Uterus (tissue), 3 donors: ENCODE measurements at regions not wholly inside any gene's neighbourhood (a gene's known extent, or its start where the extent isn't known, plus 50 kb on each side); places are given as distances from the start of the nearest gene placed in this dataset.

Experiments used
- DNase-seq, 2 donors: peaks; one replicate each; pipeline ENCODE4 v3.0.0-alpha.2; 2019 to 2020
- H3K27ac ChIP-seq, 2 donors: fragments of 200-600 bp; sonication (generic); 1 replicate in 1 of 2; 2 replicates in 1 of 2; pipeline ENCODE4 v1.5.1; 2016 to 2018
- H3K27me3 ChIP-seq, 2 donors: fragments of 200-600 bp; sonication (generic); one replicate each; pipeline ENCODE4 v1.5.1; 2018 to 2019; ENCODE audit warnings: control low read depth in 1 of 2
- H3K36me3 ChIP-seq, 2 donors: fragments of 200-600 bp; sonication (generic); one replicate each; pipeline ENCODE4 v1.5.1; 2019; ENCODE audit warnings: control low read depth in 1 of 2
- H3K4me1 ChIP-seq, 2 donors: fragments of 200-600 bp; sonication (generic); one replicate each; pipeline ENCODE4 v1.5.1; 2018 to 2019; ENCODE audit warnings: control low read depth in 1 of 2
- H3K4me3 ChIP-seq, 2 donors: fragments of 200-600 bp; sonication (generic); 1 replicate in 1 of 2; 2 replicates in 1 of 2; pipeline ENCODE4 v1.5.1; 2018 to 2019; ENCODE audit warnings: mild to moderate bottlenecking in 1 of 2
- H3K9me3 ChIP-seq, 2 donors: fragments of 200-600 bp; sonication (generic); one replicate each; pipeline ENCODE4 v1.5.1; 2019; ENCODE audit warnings: control low read depth in 1 of 2
- CTCF ChIP-seq, 4 experiments: fragments of 200-600 bp in 2 of 4; fragments of 450-650 bp in 2 of 4; sonication (generic) in 2 of 4; IDR thresholded peaks; one replicate each; pipeline ENCODE4 v1.5.1; 2016 to 2019; ENCODE audit warnings: antibody characterized with exemption in 4 of 4, mild to moderate bottlenecking in 2 of 4, moderate library complexity in 1 of 4
- POLR2A ChIP-seq, 2 donors: fragments of 450-650 bp; IDR thresholded peaks; one replicate each; pipeline ENCODE4 v1.6.1; 2016; ENCODE audit warnings: antibody characterized with exemption in 2 of 2, mild to moderate bottlenecking in 1 of 2, moderate library complexity in 1 of 2
- intact Hi-C: fragments of 100-400 bp; cut with DNase I; formaldehyde crosslinking; loops from one replicate; pipeline ENCODE4 v1.15.1; 2023; ENCODE audit warnings: low total_unique reads
- donor health status: DM: yes; HTN: yes; CAD: no.

- no peak overlapping the region for H3K4me3 ChIP-seq
- H3K27ac ChIP-seq, result no peak overlapping the region
- no peaks in the 10 kb centered on the region for H3K9me3 ChIP-seq
- intact Hi-C loops, result no loop called here
- H3K36me3 ChIP-seq, result no peaks in the 10 kb centered on the region
- TF ChIP-seq CTCF (IDR thresholded peaks at IDR 0.05) (no peak), POLR2A (IDR thresholded peaks at IDR 0.05) (no peak)
- no peaks in the 10 kb centered on the region for H3K27me3 ChIP-seq
- no peaks in the 10 kb centered on the region for H3K4me1 ChIP-seq
- DNase-seq, result no peak
Observed at GRCh38 chr7:3191548-3191947, 109.5 kb upstream of the SDK1 start.

GRCh38 chr7:3192669-3193068 is 108.4 kb upstream of the SDK1 start:
- Histone ChIP-seq H3K4me1 (no peaks in the 10 kb centered on the region), H3K36me3 (no peaks in the 10 kb centered on the region), H3K4me3 (no peak overlapping the region), H3K27ac (no peak overlapping the region), H3K9me3 (no peaks in the 10 kb centered on the region), H3K27me3 (no peaks in the 10 kb centered on the region)
- intact Hi-C loops, result no loop called here
- DNase-seq, result no peak
- no peak for TF ChIP-seq CTCF (IDR thresholded peaks at IDR 0.05)
- no peak for TF ChIP-seq POLR2A (IDR thresholded peaks at IDR 0.05)

GRCh38 chr7:3193379-3194120 is 107.5 kb upstream of the SDK1 start:
- Histone ChIP-seq H3K27me3 (no peaks in the 10 kb centered on the region), H3K4me3 (no peak overlapping the region), H3K9me3 (no peaks in the 10 kb centered on the region), H3K27ac (no peak overlapping the region), H3K36me3 (no peaks in the 10 kb centered on the region), H3K4me1 (no peaks in the 10 kb centered on the region)
- TF ChIP-seq POLR2A (IDR thresholded peaks at IDR 0.05), result no peak
- DNase-seq, result no peak
- intact Hi-C loops, result no loop called here

GRCh38 chr7:3194501-3195141 is 106.4 kb upstream of the SDK1 start:
- no peak overlapping the region for H3K4me3 ChIP-seq
- no peaks in the 10 kb centered on the region for H3K27me3 ChIP-seq
- H3K4me1 ChIP-seq, result no peaks in the 10 kb centered on the region
- no peaks in the 10 kb centered on the region for H3K36me3 ChIP-seq
- DNase-seq, result no peak
- H3K9me3 ChIP-seq, result no peaks in the 10 kb centered on the region
- no peak for TF ChIP-seq POLR2A (IDR thresholded peaks at IDR 0.05)
- TF ChIP-seq CTCF (IDR thresholded peaks at IDR 0.05), result no peak
- intact Hi-C loops, result no loop called here
- no peak overlapping the region for H3K27ac ChIP-seq

- Histone ChIP-seq H3K4me3 (no peak overlapping the region), H3K27me3 (no peaks in the 10 kb centered on the region), H3K36me3 (no peaks in the 10 kb centered on the region), H3K9me3 (no peaks in the 10 kb centered on the region), H3K4me1 (no peaks in the 10 kb centered on the region), H3K27ac (no peak overlapping the region)
- DNase-seq, result no peak
- TF ChIP-seq POLR2A (IDR thresholded peaks at IDR 0.05), result no peak
- TF ChIP-seq CTCF (IDR thresholded peaks at IDR 0.05), result no peak
- intact Hi-C loops, result no loop called here
Observed at GRCh38 chr7:3195160-3195559, 105.9 kb upstream of the SDK1 start.
